ENCODE measurements at regions not wholly inside any gene's neighbourhood (a gene's known extent, or its start where the extent isn't known, plus 50 kb on each side); places are given as distances from the start of the nearest gene placed in this dataset.

GRCh38 chr3:21273259-21274025 is 477.6 kb downstream of the ZNF385D start:
- H3K27me3 Mint-ChIP-seq (ENCODE audit: low read depth) = no peaks in the 10 kb centered on the region
- no peaks in the 10 kb centered on the region for H3K36me3 Mint-ChIP-seq
- peaks cover 8% of the 10 kb centered on the region for H3K9me3 Mint-ChIP-seq
- peaks cover 13% of the 10 kb centered on the region for H3K4me1 Mint-ChIP-seq
- TF ChIP-seq CTCF (IDR thresholded peaks at IDR 0.05; ENCODE audit: unreplicated experiment) = no peak
- DNase-seq (ENCODE audit: low spot score in 2 of 2, unreplicated experiment in 2 of 2) = no peak
- H3K4me3 Mint-ChIP-seq = no peak overlapping the region
- H3K27ac Mint-ChIP-seq = peak overlapping the region; percentile 79

GRCh38 chr3:21271606-21272016 is 479.4 kb downstream of the ZNF385D start:
- H3K4me3 Mint-ChIP-seq = no peak overlapping the region
- no peaks in the 10 kb centered on the region for H3K36me3 Mint-ChIP-seq
- H3K4me1 Mint-ChIP-seq = peaks cover 13% of the 10 kb centered on the region
- DNase-seq (ENCODE audit: low spot score in 2 of 2, unreplicated experiment in 2 of 2) = no peak
- H3K27me3 Mint-ChIP-seq (ENCODE audit: low read depth) = no peaks in the 10 kb centered on the region
- peaks cover 8% of the 10 kb centered on the region for H3K9me3 Mint-ChIP-seq
- TF ChIP-seq CTCF (IDR thresholded peaks at IDR 0.05; ENCODE audit: unreplicated experiment) = no peak
- H3K27ac Mint-ChIP-seq = no peak overlapping the region

- peaks cover 4% of the 10 kb centered on the region for H3K9me3 Mint-ChIP-seq
- H3K27ac Mint-ChIP-seq = no peak overlapping the region
- peaks cover 13% of the 10 kb centered on the region for H3K4me1 Mint-ChIP-seq
- H3K36me3 Mint-ChIP-seq = no peaks in the 10 kb centered on the region
- DNase-seq (ENCODE audit: low spot score in 2 of 2, unreplicated experiment in 2 of 2) = no peak
- TF ChIP-seq CTCF (IDR thresholded peaks at IDR 0.05; ENCODE audit: unreplicated experiment) = no peak
- no peaks in the 10 kb centered on the region for H3K27me3 Mint-ChIP-seq (ENCODE audit: low read depth)
- H3K4me3 Mint-ChIP-seq = no peak overlapping the region
Measured at GRCh38 chr3:21269882-21270281, 481.1 kb downstream of the ZNF385D start.

- peaks cover 2% of the 10 kb centered on the region for H3K9me3 Mint-ChIP-seq
- H3K27ac Mint-ChIP-seq = no peak overlapping the region
- H3K4me3 Mint-ChIP-seq = no peak overlapping the region
- no peaks in the 10 kb centered on the region for H3K36me3 Mint-ChIP-seq
- H3K27me3 Mint-ChIP-seq (ENCODE audit: low read depth) = no peaks in the 10 kb centered on the region
- TF ChIP-seq CTCF (IDR thresholded peaks at IDR 0.05; ENCODE audit: unreplicated experiment) = no peak
- DNase-seq (ENCODE audit: low spot score in 2 of 2, unreplicated experiment in 2 of 2) = no peak
- peaks cover 5% of the 10 kb centered on the region for H3K4me1 Mint-ChIP-seq
Measured at GRCh38 chr3:21260507-21260906, 490.5 kb downstream of the ZNF385D start.

GRCh38 chr3:21259896-21260295 is 491.1 kb downstream of the ZNF385D start:
- Mint-ChIP-seq H3K27ac (no peak overlapping the region), H3K4me3 (no peak overlapping the region), H3K27me3 (ENCODE audit: low read depth) (no peaks in the 10 kb centered on the region), H3K4me1 (peaks cover 5% of the 10 kb centered on the region), H3K9me3 (peaks cover 3% of the 10 kb centered on the region), H3K36me3 (no peaks in the 10 kb centered on the region)
- no peak for TF ChIP-seq CTCF (IDR thresholded peaks at IDR 0.05; ENCODE audit: unreplicated experiment)
- DNase-seq (ENCODE audit: low spot score in 2 of 2, unreplicated experiment in 2 of 2) = no peak

All from mesothelial cell of epicardium (in vitro differentiated cells).